WTC11 (cell line): ENCODE measurements at regions not wholly inside any gene's neighbourhood (a gene's known extent, or its start where the extent isn't known, plus 50 kb on each side); places are given as distances from the start of the nearest gene placed in this dataset.

ENCODE experiments used
- ATAC-seq: fragments of 200-7000 bp; cut with Tn5 transposase; 2 replicates; pipeline ENCODE4 v1.10.0; 2021; ENCODE audit warnings: mild to moderate bottlenecking, moderate library complexity
- CTCF ChIA-PET: fragments of 300-600 bp; sonication (Branson Sonifier 250); formaldehyde crosslinking; loops from one replicate; lab custom pipeline; 2021; ENCODE audit warnings: antibody characterized with exemption; lab: Charles Lee
- POLR2A ChIA-PET: fragments of 350-600 bp; sonication (Branson Sonifier 250); formaldehyde crosslinking; loops from one replicate; lab custom pipeline; 2021; ENCODE audit warnings: antibody characterized with exemption; lab: Charles Lee
- DNase-seq: peaks from one replicate; pipeline ENCODE4 v3.0.0; 2021; ENCODE audit warnings: low spot score
- H3K27ac Mint-ChIP-seq: 2 replicates; pipeline ENCODE4 v1.8.0; 2021; ENCODE audit warnings: mixed read lengths
- H3K27me3 Mint-ChIP-seq: 2 replicates; pipeline ENCODE4 v1.8.0; 2021; ENCODE audit warnings: low read depth, mild to moderate bottlenecking, moderate library complexity, mixed read lengths
- H3K36me3 Mint-ChIP-seq: 2 replicates; pipeline ENCODE4 v1.8.0; 2021; ENCODE audit warnings: mixed read lengths
- H3K4me1 Mint-ChIP-seq: 2 replicates; pipeline ENCODE4 v1.8.0; 2022; ENCODE audit warnings: mixed read lengths
- H3K4me3 Mint-ChIP-seq: 2 replicates; pipeline ENCODE4 v1.8.0; 2021; ENCODE audit warnings: mild to moderate bottlenecking, moderate library complexity, mixed read lengths
- H3K9me3 Mint-ChIP-seq: 2 replicates; pipeline ENCODE4 v1.8.0; 2021; ENCODE audit warnings: mixed read lengths
- AR ChIP-seq: fragments of 250-450 bp; sonication (Bioruptor Pico); IDR thresholded peaks from 2 replicates; pipeline ENCODE4 v1.9.0; 2021; ENCODE audit warnings: mild to moderate bottlenecking
- EMX1 ChIP-seq: fragments of 250-450 bp; sonication (Bioruptor Pico); IDR thresholded peaks from 2 replicates; pipeline ENCODE4 v1.8.0; 2021; ENCODE audit warnings: mild to moderate bottlenecking
- FOXK1 ChIP-seq: sonication (generic); formaldehyde crosslinking; IDR thresholded peaks from 2 replicates; pipeline ENCODE4 v1.8.0; 2022; ENCODE audit warnings: mild to moderate bottlenecking, moderate library complexity, missing genetic modification reagents
- GABPB1 ChIP-seq: sonication (generic); formaldehyde crosslinking; IDR thresholded peaks from 2 replicates; pipeline ENCODE4 v1.8.1; 2023; ENCODE audit warnings: mild to moderate bottlenecking, missing genetic modification reagents
- HMGA2 ChIP-seq: fragments of 250-450 bp; sonication (Bioruptor Pico); IDR thresholded peaks from 2 replicates; pipeline ENCODE4 v1.4.0; 2021; ENCODE audit warnings: mild to moderate bottlenecking, moderate library complexity
- IRF1 ChIP-seq: sonication (generic); formaldehyde crosslinking; IDR thresholded peaks from 2 replicates; pipeline ENCODE4 v1.8.0; 2023; ENCODE audit warnings: missing genetic modification reagents
- RELA ChIP-seq: sonication (generic); formaldehyde crosslinking; IDR thresholded peaks from 2 replicates; pipeline ENCODE4 v1.8.1; 2022; ENCODE audit warnings: missing genetic modification reagents, mild to moderate bottlenecking, borderline replicate concordance
- ZBTB21 ChIP-seq: sonication (generic); formaldehyde crosslinking; IDR thresholded peaks from 2 replicates; pipeline ENCODE4 v1.8.1; 2023; ENCODE audit warnings: mild to moderate bottlenecking, missing genetic modification reagents, borderline replicate concordance
- ZMAT4 ChIP-seq: fragments of 250-450 bp; sonication (Bioruptor Pico); IDR thresholded peaks from 2 replicates; pipeline ENCODE4 v1.9.0; 2021; ENCODE audit warnings: mild to moderate bottlenecking
- ZNF671 ChIP-seq: fragments of 250-450 bp; sonication (Bioruptor Pico); IDR thresholded peaks from 2 replicates; pipeline ENCODE4 v1.8.0; 2021; ENCODE audit warnings: mild to moderate bottlenecking
- TF ChIP-seq, protein P1 (sequence below): sonication (generic); formaldehyde crosslinking; IDR thresholded peaks from 2 replicates; pipeline ENCODE4 v1.8.1; 2023; ENCODE audit warnings: mild to moderate bottlenecking, moderate library complexity, missing genetic modification reagents
- TF ChIP-seq, protein P2 (sequence below): sonication (generic); formaldehyde crosslinking; IDR thresholded peaks from 2 replicates; pipeline ENCODE4 v1.8.0; 2022; ENCODE audit warnings: missing genetic modification reagents
- TF ChIP-seq, protein P3 (sequence below): sonication (generic); formaldehyde crosslinking; IDR thresholded peaks from 2 replicates; pipeline ENCODE4 v1.8.1; 2023; ENCODE audit warnings: mild to moderate bottlenecking, missing genetic modification reagents

DNA sequence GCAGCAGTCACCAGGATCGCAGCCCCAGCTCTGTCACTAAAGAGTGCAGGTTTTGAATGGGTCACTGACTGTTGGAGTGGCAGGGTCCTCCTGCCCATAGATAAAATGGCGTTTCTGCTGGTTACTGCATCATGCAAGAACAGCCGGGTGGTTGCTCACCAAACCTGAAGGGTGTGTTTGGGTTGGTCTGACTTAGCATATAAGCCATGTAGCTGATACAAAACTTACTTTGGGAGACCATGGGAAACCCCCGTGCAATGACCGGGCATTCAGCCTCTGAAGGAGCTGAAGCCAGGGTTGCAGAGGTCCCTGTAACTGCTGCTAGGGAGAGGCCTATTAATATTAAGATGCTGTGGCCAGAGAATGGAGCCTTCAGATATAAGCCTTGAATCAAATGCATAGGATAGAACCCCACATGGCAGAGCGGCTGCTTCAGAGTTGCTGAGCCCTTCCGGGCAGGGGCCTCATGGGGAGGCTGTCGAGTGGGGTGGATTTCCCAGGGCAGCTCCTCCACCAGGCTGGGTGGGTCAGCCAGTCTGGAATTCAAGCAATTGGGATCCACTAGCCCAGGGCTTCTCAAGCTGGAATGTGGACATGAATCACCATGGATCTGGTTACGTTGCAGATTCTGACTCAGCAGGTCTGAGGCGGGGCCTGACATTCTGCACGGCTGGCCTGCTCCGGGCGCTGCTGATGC, 70.9 kb upstream of the CTBP2 start:
- TF ChIP-seq, protein P1, sequence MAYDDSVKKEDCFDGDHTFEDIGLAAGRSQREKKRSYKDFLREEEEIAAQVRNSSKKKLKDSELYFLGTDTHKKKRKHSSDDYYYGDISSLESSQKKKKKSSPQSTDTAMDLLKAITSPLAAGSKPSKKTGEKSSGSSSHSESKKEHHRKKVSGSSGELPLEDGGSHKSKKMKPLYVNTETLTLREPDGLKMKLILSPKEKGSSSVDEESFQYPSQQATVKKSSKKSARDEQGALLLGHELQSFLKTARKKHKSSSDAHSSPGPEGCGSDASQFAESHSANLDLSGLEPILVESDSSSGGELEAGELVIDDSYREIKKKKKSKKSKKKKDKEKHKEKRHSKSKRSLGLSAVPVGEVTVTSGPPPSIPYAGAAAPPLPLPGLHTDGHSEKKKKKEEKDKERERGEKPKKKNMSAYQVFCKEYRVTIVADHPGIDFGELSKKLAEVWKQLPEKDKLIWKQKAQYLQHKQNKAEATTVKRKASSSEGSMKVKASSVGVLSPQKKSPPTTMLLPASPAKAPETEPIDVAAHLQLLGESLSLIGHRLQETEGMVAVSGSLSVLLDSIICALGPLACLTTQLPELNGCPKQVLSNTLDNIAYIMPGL: no peak
- TF ChIP-seq IRF1 (CRISPR knock-in tag): no peak
- TF ChIP-seq AR (CRISPR knock-in tag): no peak
- TF ChIP-seq RELA (CRISPR knock-in tag): no peak
- no peak for TF ChIP-seq EMX1 (CRISPR knock-in tag)
- TF ChIP-seq, protein P2, sequence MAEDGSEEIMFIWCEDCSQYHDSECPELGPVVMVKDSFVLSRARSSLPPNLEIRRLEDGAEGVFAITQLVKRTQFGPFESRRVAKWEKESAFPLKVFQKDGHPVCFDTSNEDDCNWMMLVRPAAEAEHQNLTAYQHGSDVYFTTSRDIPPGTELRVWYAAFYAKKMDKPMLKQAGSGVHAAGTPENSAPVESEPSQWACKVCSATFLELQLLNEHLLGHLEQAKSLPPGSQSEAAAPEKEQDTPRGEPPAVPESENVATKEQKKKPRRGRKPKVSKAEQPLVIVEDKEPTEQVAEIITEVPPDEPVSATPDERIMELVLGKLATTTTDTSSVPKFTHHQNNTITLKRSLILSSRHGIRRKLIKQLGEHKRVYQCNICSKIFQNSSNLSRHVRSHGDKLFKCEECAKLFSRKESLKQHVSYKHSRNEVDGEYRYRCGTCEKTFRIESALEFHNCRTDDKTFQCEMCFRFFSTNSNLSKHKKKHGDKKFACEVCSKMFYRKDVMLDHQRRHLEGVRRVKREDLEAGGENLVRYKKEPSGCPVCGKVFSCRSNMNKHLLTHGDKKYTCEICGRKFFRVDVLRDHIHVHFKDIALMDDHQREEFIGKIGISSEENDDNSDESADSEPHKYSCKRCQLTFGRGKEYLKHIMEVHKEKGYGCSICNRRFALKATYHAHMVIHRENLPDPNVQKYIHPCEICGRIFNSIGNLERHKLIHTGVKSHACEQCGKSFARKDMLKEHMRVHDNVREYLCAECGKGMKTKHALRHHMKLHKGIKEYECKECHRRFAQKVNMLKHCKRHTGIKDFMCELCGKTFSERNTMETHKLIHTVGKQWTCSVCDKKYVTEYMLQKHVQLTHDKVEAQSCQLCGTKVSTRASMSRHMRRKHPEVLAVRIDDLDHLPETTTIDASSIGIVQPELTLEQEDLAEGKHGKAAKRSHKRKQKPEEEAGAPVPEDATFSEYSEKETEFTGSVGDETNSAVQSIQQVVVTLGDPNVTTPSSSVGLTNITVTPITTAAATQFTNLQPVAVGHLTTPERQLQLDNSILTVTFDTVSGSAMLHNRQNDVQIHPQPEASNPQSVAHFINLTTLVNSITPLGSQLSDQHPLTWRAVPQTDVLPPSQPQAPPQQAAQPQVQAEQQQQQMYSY (CRISPR knock-in tag): no peak
- TF ChIP-seq ZBTB21 (CRISPR knock-in tag): no peak
- no peak for TF ChIP-seq HMGA2 (CRISPR knock-in tag)
- TF ChIP-seq FOXK1 (CRISPR knock-in tag): no peak
- no peak for TF ChIP-seq GABPB1 (CRISPR knock-in tag)
- TF ChIP-seq ZMAT4: no peak
- no peak for TF ChIP-seq ZNF671 (CRISPR knock-in tag)
- TF ChIP-seq, protein P3, sequence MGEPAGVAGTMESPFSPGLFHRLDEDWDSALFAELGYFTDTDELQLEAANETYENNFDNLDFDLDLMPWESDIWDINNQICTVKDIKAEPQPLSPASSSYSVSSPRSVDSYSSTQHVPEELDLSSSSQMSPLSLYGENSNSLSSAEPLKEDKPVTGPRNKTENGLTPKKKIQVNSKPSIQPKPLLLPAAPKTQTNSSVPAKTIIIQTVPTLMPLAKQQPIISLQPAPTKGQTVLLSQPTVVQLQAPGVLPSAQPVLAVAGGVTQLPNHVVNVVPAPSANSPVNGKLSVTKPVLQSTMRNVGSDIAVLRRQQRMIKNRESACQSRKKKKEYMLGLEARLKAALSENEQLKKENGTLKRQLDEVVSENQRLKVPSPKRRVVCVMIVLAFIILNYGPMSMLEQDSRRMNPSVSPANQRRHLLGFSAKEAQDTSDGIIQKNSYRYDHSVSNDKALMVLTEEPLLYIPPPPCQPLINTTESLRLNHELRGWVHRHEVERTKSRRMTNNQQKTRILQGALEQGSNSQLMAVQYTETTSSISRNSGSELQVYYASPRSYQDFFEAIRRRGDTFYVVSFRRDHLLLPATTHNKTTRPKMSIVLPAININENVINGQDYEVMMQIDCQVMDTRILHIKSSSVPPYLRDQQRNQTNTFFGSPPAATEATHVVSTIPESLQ: no peak
- ATAC-seq (peak; percentile 69), DNase-seq (peak; percentile 33)
- ChIA-PET POLR2A (interaction anchor here (0.6 kb wide), 1 partner anchor 16 kb away, joined by 3 read pairs; no protein-coding TSS in a partner anchor), CTCF (interaction anchor here (1.1 kb wide), 1 partner anchor 217 kb away, joined by 3 read pairs; no protein-coding TSS in a partner anchor)
- Mint-ChIP-seq H3K4me1 (peaks cover 35% of the 10 kb centered on the region), H3K4me3 (no peak overlapping the region), H3K36me3 (no peaks in the 10 kb centered on the region), H3K27me3 (no peaks in the 10 kb centered on the region; the same call in 1 of the 2 replicates), H3K9me3 (peaks cover 4% of the 10 kb centered on the region; the same call in 1 of the 2 replicates), H3K27ac (no peak overlapping the region)
